AG10803 (cell line): ENCODE measurements at regions not wholly inside any gene's neighbourhood (a gene's known extent, or its start where the extent isn't known, plus 50 kb on each side); places are given as distances from the start of the nearest gene placed in this dataset.
A peak's percentile ranks its signal among the peaks of the same experiment; 100 is the strongest.

Source experiments
- DNase-seq: peaks from one replicate; pipeline ENCODE4 v3.0.0; 2010; ENCODE audit warnings: low read depth
- H3K4me3 ChIP-seq: 2 replicates; pipeline ENCODE4 v1.5.1; 2011; ENCODE audit warnings: mild to moderate bottlenecking, low read length, control low read depth
- TF ChIP-seq, protein P1 (sequence below): conservative IDR thresholded peaks from 2 replicates; pipeline ENCODE4 v1.5.1; 2011; ENCODE audit warnings: mild to moderate bottlenecking, low read length, control low read depth, inconsistent platforms

DNA sequence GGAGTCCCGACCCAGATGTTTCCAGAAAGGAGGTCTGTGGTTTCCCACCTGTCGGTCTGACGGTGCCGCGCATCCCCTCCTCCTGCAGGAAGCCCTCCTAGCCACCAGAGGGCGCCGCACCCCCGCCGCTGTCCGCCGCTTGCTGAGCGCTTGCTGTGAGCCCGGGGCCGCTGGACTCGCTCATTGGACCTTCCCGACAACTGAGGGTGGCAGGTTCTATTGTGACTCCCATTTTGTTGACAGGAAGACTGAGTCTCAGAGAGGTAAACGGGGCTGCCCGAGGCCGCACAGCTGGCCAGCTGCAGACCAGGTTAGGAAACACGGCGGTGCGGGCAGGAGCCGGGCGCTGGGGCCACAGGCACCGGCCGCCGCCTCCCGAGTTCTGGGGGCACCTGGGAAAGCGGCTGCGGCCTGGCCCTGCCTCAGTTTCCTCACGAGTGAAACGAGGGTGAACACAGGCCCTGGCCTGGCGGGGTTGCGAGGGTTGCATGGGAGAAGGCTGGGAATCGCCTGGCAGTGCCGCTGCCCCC lies 191.1 kb upstream of the CIBAR2 start:
- no peak overlapping the region for H3K4me3 ChIP-seq
- DNase-seq = no peak
- TF ChIP-seq, protein P1, sequence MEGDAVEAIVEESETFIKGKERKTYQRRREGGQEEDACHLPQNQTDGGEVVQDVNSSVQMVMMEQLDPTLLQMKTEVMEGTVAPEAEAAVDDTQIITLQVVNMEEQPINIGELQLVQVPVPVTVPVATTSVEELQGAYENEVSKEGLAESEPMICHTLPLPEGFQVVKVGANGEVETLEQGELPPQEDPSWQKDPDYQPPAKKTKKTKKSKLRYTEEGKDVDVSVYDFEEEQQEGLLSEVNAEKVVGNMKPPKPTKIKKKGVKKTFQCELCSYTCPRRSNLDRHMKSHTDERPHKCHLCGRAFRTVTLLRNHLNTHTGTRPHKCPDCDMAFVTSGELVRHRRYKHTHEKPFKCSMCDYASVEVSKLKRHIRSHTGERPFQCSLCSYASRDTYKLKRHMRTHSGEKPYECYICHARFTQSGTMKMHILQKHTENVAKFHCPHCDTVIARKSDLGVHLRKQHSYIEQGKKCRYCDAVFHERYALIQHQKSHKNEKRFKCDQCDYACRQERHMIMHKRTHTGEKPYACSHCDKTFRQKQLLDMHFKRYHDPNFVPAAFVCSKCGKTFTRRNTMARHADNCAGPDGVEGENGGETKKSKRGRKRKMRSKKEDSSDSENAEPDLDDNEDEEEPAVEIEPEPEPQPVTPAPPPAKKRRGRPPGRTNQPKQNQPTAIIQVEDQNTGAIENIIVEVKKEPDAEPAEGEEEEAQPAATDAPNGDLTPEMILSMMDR = peak; percentile 53

DNA sequence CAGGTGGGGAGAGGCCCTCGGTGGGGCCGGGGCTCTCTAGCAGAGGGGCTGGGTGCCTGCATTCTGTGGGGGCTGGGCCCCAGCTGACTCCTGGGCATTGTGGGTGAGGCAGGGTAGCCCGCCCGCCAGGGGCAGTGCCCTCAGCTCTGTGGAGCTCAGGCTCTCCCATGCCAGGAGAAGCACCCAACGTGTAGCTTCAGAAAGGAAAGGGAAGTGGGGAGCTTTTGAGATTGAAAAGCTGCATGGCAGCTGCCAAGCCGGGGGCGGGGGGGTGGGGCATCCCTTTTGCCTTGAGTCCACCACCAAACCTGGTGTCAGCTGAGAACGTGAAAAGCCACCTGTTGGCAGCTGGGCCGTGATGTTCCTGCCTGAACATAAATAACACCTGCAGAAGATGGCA lies 192.1 kb upstream of the CIBAR2 start:
- H3K4me3 ChIP-seq = no peak overlapping the region
- no peak for DNase-seq
- TF ChIP-seq, protein P1 = no peak

DNA sequence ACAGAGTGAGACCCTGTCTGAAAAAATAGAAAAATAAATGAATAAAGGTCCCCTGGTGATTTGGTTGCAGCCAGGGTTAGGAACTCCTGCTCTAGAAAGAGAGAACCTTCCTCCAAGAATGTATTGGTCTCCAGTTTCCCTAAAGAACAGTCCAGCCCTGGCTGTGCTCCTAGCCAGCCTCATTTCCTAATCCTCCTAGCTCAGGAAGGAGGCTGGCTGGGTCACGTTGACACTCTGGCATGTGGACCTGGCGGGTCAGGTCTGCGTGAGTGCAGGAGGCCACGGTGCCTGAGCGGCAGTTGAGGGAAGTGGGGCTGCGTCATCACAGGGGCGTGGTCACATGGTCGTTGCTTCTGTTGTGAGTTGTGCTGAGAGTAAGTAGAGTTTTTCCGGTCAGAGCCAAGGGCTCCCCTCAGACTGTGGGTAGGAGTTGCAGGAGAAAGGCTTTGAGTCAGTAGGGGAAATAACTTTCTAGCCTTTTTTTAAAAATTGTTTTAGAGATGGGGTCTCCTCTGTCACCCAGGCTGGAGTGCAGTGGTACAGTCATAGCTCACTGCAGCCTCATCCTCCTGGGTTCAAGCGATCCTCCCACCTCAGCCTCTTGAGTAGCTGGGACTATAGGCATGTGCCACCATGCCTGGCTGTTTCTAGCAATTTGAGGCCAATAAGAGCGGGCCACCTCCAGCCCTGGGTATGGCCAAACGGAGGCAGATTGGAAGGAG lies 194.0 kb upstream of the CIBAR2 start:
- peak; percentile 82 for DNase-seq
- no peak overlapping the region for H3K4me3 ChIP-seq
- TF ChIP-seq, protein P1 = no peak

DNA sequence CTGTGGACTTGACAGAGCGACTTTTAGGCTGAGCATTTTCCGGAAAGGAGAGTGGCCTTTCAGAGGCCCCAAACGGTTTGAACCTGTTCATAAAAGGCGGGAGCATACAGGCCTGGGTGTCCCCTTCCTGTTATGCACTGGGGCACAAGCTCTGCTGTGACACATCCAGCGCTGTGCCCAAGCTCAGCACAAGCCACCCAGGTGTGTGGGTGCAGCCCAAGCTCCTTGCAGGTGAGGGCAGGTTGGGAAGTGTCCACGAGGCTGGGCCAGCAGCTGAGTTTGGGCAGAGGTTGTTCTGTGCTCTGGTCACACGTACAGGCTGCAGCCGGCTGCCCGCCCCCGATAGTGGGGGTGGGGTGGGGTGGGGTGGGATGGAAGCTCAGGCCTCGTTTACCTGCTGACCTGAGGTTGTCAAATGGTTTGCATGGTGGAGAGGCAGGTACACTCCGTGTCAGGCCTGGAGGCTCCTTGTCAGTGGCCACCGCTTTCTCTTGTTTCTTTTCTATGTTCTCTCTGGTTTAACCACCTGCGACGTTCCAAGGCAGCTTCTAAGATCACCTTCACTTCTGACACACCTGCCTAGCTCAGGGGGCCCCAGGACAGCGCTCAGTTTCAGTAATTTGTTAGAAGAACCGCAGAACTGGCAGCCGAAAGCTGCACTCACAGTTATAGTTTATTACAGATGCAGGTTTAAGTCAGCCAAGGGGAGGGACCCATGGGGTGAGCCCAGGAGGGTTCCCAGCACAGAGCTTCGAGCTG lies 194.7 kb upstream of the CIBAR2 start:
- no peak for DNase-seq
- TF ChIP-seq, protein P1 = no peak
- H3K4me3 ChIP-seq = no peak overlapping the region

DNA sequence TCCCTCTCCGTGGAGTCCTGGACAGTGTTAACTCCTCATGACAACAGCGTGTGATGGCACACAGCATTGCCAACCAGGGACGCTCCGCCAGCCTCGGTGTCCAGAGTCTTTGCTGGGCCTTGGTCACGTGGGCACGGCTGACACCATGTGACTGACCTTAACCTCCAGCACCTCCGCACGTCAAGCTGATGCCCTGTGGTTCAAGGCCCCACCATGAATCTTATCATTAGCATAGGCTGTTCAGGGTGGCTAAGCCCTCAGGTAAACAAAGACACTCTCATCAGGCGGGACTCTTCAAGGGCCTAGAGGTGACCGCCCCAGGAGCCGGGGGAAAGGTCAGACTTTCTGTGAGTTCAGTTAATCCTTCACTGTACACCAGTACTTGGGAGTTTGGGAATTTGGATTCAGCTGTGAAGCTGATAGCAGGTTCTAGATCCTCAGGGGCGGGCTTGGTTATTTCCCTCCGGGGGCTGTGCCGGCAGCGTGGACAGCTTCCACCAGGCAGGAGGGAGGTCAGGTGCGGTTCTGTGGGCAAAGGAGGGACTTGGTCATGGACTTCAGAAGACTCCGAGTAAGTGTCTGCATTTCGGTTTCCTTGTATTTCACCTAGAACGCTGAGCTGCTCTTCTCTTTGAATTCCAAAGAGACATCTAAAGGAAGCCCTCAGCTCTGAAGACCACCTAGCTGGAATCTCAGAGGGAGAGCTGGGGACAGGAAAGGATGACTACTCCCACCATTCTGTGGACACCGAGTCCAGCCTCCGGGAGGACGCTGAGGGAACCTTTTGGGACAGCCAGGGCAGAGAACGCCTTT lies 195.5 kb upstream of the CIBAR2 start:
- TF ChIP-seq, protein P1 = no peak
- no peak overlapping the region for H3K4me3 ChIP-seq
- DNase-seq = no peak

DNA sequence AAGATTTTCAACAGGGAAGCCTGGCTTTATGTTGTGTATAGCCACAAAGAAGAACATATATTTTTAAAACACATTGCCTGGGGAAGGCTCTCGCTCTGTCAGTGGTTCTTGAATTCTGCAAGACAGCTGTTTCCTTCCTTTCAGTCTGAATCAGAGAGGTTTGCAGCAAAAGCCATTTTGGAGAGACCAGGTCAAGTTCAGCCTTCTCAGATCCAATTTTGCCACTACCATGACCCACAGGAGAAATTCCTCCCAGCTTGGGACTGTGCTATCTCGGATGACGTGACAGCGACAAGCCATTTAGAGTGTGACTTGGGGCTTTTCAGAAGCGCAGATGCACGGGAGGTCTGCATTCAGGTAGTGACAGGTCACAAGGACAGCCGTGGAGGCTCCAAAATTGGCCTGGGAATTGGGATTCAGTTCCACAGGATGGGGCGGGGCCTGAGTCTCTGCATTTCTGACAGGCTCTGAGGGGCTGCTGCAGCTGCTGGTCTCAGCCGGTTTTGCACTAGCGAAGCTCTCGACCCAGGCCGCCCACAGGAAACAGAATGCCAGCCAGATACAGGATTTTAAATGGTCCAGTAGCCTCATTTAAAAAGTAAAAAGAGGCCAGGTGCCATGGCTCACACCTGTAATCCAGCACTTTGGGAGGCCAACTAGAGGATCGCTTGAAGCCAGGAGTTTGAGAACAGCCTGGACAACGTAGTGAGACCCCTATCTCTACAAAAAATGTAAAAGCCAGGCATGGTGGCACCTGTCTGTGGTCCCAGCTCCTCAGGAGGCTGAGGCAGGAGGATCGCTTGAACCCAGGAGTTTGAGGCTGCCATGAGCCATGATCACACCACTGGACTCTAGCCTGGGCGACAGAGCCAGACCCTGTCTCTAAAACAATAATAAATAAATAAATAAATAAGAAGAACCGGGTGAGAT lies 196.6 kb upstream of the CIBAR2 start:
- TF ChIP-seq, protein P1 = no peak
- H3K4me3 ChIP-seq = no peak overlapping the region
- no peak for DNase-seq
